ENCODE measurements at regions not wholly inside any gene's neighbourhood (a gene's known extent, or its start where the extent isn't known, plus 50 kb on each side); places are given as distances from the start of the nearest gene placed in this dataset.
"Not testable (repeated sequence)": the region's sequence is repeated elsewhere in the genome, so short reads cannot be mapped to it uniquely, and the experiment has no call there.

GRCh38 chr4:123158576-123158975, 236.2 kb upstream of the NUDT6 start:
- no peak for DNase-seq (ENCODE audit: low spot score)

GRCh38 chr4:123159479-123159878, 237.1 kb upstream of the NUDT6 start:
- no peak for DNase-seq (ENCODE audit: low spot score)

GRCh38 chr4:123162859-123163258, 233.7 kb upstream of the SPRY1 start:
- no peak for DNase-seq (ENCODE audit: low spot score)

- no peak for DNase-seq (ENCODE audit: low spot score)
Observed at GRCh38 chr4:123163501-123163900, 233.1 kb upstream of the SPRY1 start.

DNA sequence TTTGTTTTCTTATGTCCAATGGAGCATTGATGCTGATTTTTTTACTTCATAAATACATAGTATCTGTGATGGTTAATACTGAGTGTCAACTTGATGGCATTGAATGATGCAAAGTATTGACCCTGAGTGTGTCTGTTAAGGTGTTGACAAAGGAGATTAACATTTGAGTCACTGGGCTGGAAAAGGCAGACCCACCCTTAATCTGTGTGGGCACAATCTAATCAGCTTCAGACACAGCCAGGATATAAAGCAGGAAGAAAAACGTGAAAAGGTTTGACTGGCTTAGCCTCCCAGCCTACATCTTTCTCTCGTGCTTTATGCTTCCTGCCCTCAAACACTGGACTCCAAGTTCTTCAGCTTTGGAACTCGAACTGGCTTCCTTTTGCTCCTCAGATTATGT, 230.6 kb upstream of the SPRY1 start:
- no peak for DNase-seq (ENCODE audit: low spot score)

- no peak for DNase-seq (ENCODE audit: low spot score)
Observed at GRCh38 chr4:123167931-123168330, 228.7 kb upstream of the SPRY1 start.

GRCh38 chr4:123168812-123169211, 227.8 kb upstream of the SPRY1 start:
- no peak for DNase-seq (ENCODE audit: low spot score)

DNA sequence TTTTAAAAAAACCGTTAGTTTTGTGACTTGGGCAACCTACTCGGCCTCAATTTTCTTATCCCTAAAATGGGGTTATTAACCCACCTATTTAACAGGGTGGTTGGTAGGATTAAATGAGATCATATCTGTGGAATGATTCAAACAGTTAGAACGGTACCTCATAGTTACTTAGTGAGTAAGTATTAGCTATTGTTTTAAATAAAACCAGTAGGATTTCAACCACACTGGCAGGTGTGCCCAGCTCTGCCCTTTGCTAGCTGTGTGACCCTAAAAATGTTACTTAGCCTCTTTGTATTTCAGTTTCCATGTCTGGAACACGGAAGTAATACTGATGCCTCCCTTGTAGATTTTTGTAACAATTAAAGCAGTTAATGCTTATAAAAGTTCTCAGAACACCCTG, 225.8 kb upstream of the SPRY1 start:
- no peak for DNase-seq (ENCODE audit: low spot score)

DNA sequence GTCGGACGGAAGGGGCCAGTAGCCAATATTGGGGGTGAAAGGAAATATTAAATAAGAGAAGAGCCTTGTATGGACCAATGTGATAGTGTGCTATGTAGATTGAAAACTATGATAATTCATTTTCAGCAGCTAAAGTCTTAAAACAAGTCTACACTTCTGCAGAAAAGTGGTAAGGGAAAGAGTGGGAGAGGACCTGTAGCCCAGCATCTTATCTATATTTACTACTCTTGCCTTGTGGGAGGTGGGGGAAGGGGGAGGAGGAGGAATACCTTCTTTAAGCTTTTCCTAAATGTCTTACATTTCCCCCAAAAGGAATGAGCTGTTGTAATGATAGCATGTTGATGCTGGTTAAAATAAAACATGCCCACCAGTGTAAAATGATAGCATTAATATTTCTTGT, 220.0 kb upstream of the SPRY1 start:
- no peak for DNase-seq (ENCODE audit: low spot score)

- DNase-seq (ENCODE audit: low spot score) = no peak
Observed at GRCh38 chr4:123182289-123182688, 214.3 kb upstream of the SPRY1 start.

GRCh38 chr4:123183308-123183707, 213.3 kb upstream of the SPRY1 start:
- DNase-seq (ENCODE audit: low spot score) = no peak

DNA sequence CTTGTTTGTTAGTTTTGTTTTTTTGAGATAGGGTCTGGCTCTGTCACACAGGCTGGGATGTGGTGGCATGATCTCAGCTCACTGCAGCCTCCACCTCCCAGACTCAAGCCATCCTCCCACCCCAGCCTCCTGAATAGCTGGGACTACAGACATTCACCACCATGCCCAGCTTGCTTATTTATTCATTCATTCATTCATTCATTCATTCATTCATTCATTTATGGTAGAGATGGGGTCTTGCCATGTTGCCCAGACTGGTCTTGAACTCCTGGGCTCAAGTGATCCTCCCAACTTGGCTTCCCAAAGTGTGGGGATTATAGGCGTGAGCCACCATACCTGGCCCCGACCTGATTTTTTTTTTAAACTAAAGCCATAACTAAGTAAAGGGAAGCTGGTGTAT, 212.8 kb upstream of the SPRY1 start:
- not testable (repeated sequence) for DNase-seq (ENCODE audit: low spot score)

- no peak for DNase-seq (ENCODE audit: low spot score)
Observed at GRCh38 chr4:123186731-123187130, 209.9 kb upstream of the SPRY1 start.

DNA sequence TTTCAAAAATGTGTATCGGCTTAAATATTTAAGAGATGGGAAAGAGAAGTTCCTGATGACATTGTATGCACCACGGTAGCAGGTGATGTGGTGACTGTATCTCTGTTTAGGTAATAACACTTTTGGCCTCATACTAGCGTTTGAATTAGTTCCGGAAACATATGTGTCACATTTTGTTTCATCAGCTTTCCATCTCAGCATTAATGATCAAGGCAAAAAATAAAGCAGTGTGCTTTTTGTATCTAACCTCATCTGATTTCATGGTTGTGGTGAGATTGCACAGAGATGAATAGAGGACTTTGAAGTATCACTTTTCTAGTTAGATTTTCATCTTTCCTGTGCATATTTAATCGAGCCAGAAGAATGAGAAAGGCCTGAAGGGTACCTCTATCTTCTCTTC, 206.4 kb upstream of the SPRY1 start:
- DNase-seq (ENCODE audit: low spot score) = no peak

DNA sequence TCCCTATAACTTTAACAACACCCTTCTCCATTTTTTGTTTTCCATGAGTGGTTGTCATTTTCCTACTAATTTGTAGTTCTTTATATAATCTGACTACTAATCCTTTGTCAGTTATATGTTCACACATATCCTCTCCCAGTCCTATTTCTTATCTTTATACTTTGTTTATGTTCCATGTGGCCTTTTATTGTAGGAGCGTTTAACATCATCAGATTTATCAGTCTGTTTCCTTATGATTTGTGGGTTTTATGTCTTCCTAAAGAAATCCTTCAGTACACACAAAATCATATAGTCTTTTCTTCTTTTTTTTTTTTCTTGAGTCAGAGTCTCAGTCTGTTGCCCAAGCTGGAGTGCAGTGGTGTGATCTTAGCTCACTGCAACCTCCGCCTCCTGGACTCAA, 204.9 kb upstream of the SPRY1 start:
- no peak for DNase-seq (ENCODE audit: low spot score)

DNA sequence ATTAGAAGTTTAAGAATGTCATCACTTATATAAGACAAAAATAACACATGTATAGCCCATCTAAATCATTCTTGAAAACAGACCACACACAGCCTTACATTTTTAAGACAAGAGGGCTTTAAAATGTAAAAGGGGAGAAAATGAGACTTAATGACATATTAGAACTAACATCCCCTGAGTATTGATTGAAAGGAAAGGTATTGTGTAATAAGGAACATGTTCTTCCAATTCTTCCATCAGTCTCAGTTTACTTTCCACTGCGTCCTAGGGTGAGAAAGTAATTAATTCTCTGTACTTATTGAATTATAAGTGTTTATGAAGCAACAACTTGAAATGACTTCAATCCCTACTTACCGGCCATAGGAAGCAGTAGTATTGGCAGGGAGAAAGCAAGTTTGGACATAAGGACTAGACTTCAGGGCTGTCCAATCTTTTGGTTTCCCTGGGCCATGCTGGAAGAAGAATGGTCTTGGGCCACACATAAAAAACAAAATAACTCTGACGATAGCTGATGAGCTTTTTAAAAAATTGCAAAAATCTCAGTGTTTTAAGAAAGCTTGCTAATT, 202.7 kb upstream of the SPRY1 start:
- no peak for DNase-seq (ENCODE audit: low spot score)

- no peak for DNase-seq (ENCODE audit: low spot score)
Observed at GRCh38 chr4:123198706-123199105, 197.9 kb upstream of the SPRY1 start.

- no peak for DNase-seq (ENCODE audit: low spot score)
Observed at GRCh38 chr4:123200051-123200940, 196.3 kb upstream of the SPRY1 start.

DNA sequence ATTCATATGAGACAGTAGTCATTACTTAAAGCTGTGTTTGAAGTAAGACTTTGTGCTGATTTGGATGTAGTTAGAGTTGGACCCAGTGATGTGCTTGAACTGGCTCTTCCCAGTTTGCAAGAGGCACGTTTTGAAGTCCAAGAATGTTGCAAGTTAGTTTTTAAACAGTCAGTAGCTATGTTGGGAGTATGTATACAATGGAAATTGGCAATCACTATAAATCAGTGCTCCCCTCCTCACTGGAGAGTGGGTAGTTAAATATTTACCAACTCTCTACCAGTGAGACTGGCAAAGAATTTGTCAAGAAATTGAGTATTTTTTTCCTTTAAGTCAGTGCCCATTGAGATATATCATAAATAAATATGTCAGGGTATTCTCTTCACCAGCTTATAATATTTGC, 191.9 kb upstream of the SPRY1 start:
- DNase-seq (ENCODE audit: low spot score) = no peak

DNA sequence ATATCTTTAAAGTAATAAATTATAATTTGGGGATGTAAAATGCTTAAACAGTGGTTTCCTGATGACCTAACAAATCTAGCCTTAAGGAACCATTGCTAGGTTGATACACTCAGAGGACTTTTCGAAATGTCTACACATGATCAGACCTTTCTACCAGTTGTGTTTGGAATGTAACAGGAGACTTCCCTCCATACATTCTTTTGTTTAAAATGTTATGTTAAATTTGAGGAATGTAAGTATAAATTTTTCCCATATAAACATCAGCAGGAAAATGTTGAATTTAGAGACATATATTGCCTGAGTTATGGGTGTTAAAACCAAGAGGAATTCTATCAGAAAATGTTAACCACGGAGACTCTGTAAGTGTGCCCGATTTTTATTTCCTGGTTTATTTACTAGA, 190.6 kb upstream of the SPRY1 start:
- DNase-seq (ENCODE audit: low spot score) = no peak

DNA sequence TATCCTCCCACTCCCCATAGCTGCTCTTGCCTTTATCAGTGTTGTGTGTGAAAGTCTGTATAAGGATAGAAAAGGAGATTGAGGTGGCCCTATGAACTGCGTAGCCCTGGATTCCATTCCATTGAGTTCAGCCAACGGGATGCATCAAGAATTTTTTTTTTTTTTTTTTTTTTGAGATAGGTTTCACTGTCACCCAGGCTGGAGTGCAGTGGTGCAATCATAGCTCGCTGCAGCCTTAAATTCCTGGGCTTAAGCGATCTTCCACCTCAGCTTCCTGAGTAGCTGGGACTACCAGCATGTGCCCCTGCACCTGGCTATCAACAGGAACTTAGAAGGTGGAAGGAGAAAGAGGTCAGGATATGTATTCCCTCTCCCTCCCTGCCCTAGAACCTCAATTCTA, 187.2 kb upstream of the SPRY1 start:
- no peak for DNase-seq (ENCODE audit: low spot score)

- DNase-seq (ENCODE audit: low spot score) = no peak
Observed at GRCh38 chr4:123215536-123215935, 181.1 kb upstream of the SPRY1 start.

- no peak for DNase-seq (ENCODE audit: low spot score)
Observed at GRCh38 chr4:123216543-123216942, 180.1 kb upstream of the SPRY1 start.

DNA sequence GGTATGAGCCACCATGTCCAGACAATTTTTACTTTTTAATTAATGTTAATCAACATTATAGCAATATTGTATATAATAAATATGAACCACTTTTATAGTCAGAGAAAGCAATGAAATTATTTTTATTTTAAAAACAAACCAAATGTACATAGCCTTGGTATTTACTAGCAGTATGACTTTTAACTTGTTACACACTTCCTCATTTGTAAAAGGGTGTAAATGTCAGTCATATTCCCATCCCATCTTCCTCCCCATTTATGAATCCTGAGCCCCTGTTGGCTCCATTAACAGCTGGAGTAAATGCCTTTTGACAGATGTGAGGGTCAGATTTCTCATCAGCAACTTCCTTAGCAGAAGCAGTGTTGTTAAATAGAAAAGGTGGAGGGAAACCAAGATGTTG, 179.6 kb upstream of the SPRY1 start:
- DNase-seq (ENCODE audit: low spot score) = no peak
